Activated T-helper 2 cell treated with anti-CD3 and anti-CD28 coated beads, Interferon-gamma antibody, Interleukin-2, Interleukin-4, amounts not matched to agents 10 μg/mL and 5 μg/mL and 100 μg/mL, durations not matched to agents 14 hours and 24 hours and 36 hours (primary cell): ENCODE measurements at regions not wholly inside any gene's neighbourhood (a gene's known extent, or its start where the extent isn't known, plus 50 kb on each side); places are given as distances from the start of the nearest gene placed in this dataset.
"Not testable (repeated sequence)": the region's sequence is repeated elsewhere in the genome, so short reads cannot be mapped to it uniquely, and the experiment has no call there.

Experiments
- DNase-seq: peaks from one replicate; pipeline ENCODE4 v3.0.0; 2021; ENCODE audit warnings: low spot score
- H3K27ac Mint-ChIP-seq: one replicate; pipeline ENCODE4 v1.8.0; 2021; ENCODE audit warnings: mixed read lengths
- H3K27me3 Mint-ChIP-seq: one replicate; pipeline ENCODE4 v1.8.0; 2021; ENCODE audit warnings: low read depth, mixed read lengths
- H3K36me3 Mint-ChIP-seq: one replicate; pipeline ENCODE4 v1.8.0; 2021; ENCODE audit warnings: low read depth, mixed read lengths
- H3K4me1 Mint-ChIP-seq: one replicate; pipeline ENCODE4 v1.8.0; 2021; ENCODE audit warnings: low read depth, mixed read lengths
- H3K4me3 Mint-ChIP-seq: one replicate; pipeline ENCODE4 v1.8.0; 2021; ENCODE audit warnings: low read depth, mild to moderate bottlenecking, moderate library complexity, mixed read lengths
- H3K9me3 Mint-ChIP-seq: one replicate; pipeline ENCODE4 v1.8.0; 2021; ENCODE audit warnings: mixed read lengths
- intact Hi-C: fragments of 100-400 bp; cut with micrococcal nuclease; formaldehyde crosslinking; loops from one replicate; pipeline ENCODE4 v1.15.1; 2023

- no peak for DNase-seq
- Mint-ChIP-seq H3K4me3 (no peak overlapping the region), H3K27me3 (no peaks in the 10 kb centered on the region), H3K9me3 (no peaks in the 10 kb centered on the region), H3K27ac (no peak overlapping the region), H3K4me1 (no peaks in the 10 kb centered on the region), H3K36me3 (no peaks in the 10 kb centered on the region)
- intact Hi-C loops: no loop called here
These were observed 479.4 kb downstream of the OMA1 start for GRCh38 chr1:58067082-58067481.

- Mint-ChIP-seq H3K4me3 (no peak overlapping the region), H3K27me3 (no peaks in the 10 kb centered on the region), H3K36me3 (no peaks in the 10 kb centered on the region), H3K9me3 (no peaks in the 10 kb centered on the region), H3K4me1 (no peaks in the 10 kb centered on the region), H3K27ac (no peak overlapping the region)
- intact Hi-C loops: no loop called here
- no peak for DNase-seq
These were observed 481.0 kb downstream of the OMA1 start for GRCh38 chr1:58065520-58065919.

GRCh38 chr1:58064166-58064565 is 482.4 kb downstream of the OMA1 start:
- DNase-seq: no peak
- Mint-ChIP-seq H3K4me1 (no peaks in the 10 kb centered on the region), H3K27ac (no peak overlapping the region), H3K9me3 (no peaks in the 10 kb centered on the region), H3K4me3 (no peak overlapping the region), H3K27me3 (no peaks in the 10 kb centered on the region), H3K36me3 (no peaks in the 10 kb centered on the region)
- intact Hi-C loops: no loop called here

- no peaks in the 10 kb centered on the region for H3K4me1 Mint-ChIP-seq
- H3K4me3 Mint-ChIP-seq: no peak overlapping the region
- H3K27me3 Mint-ChIP-seq: no peaks in the 10 kb centered on the region
- H3K27ac Mint-ChIP-seq: no peak overlapping the region
- intact Hi-C loops: no loop called here
- no peak for DNase-seq
- no peaks in the 10 kb centered on the region for H3K9me3 Mint-ChIP-seq
- H3K36me3 Mint-ChIP-seq: no peaks in the 10 kb centered on the region
These were observed 483.4 kb downstream of the OMA1 start for GRCh38 chr1:58063095-58063494.

GRCh38 chr1:58062635-58063034 is 483.9 kb downstream of the OMA1 start:
- H3K4me1 Mint-ChIP-seq: no peaks in the 10 kb centered on the region
- DNase-seq: no peak
- no peak overlapping the region for H3K27ac Mint-ChIP-seq
- intact Hi-C loops: no loop called here
- H3K27me3 Mint-ChIP-seq: no peaks in the 10 kb centered on the region
- no peak overlapping the region for H3K4me3 Mint-ChIP-seq
- H3K36me3 Mint-ChIP-seq: no peaks in the 10 kb centered on the region
- H3K9me3 Mint-ChIP-seq: no peaks in the 10 kb centered on the region

GRCh38 chr1:58060559-58061170 is 485.9 kb downstream of the OMA1 start:
- Mint-ChIP-seq H3K27ac (no peak overlapping the region), H3K36me3 (no peaks in the 10 kb centered on the region), H3K4me1 (no peaks in the 10 kb centered on the region), H3K4me3 (no peak overlapping the region), H3K9me3 (no peaks in the 10 kb centered on the region), H3K27me3 (no peaks in the 10 kb centered on the region)
- no peak for DNase-seq
- intact Hi-C loops: no loop called here

- H3K27me3 Mint-ChIP-seq: no peaks in the 10 kb centered on the region
- DNase-seq: no peak
These were observed 486.7 kb downstream of the OMA1 start for GRCh38 chr1:58059789-58060188.

GRCh38 chr1:58058323-58058722 is 488.2 kb downstream of the OMA1 start:
- Mint-ChIP-seq H3K36me3 (no peaks in the 10 kb centered on the region), H3K4me3 (no peak overlapping the region), H3K27me3 (no peaks in the 10 kb centered on the region), H3K4me1 (no peaks in the 10 kb centered on the region), H3K9me3 (no peaks in the 10 kb centered on the region), H3K27ac (no peak overlapping the region)
- DNase-seq: no peak
- intact Hi-C loops: no loop called here

More at GRCh38 chr1:58059789-58060188, 486.7 kb downstream of the OMA1 start:
- no peak overlapping the region for H3K4me3 Mint-ChIP-seq
- intact Hi-C loops: no loop called here
- H3K36me3 Mint-ChIP-seq: no peaks in the 10 kb centered on the region
- H3K27ac Mint-ChIP-seq: no peak overlapping the region
- H3K9me3 Mint-ChIP-seq: no peaks in the 10 kb centered on the region
- no peaks in the 10 kb centered on the region for H3K4me1 Mint-ChIP-seq

GRCh38 chr1:58057826-58058225 is 488.7 kb downstream of the OMA1 start:
- no peak for DNase-seq
- Mint-ChIP-seq H3K9me3 (no peaks in the 10 kb centered on the region), H3K4me1 (no peaks in the 10 kb centered on the region), H3K36me3 (no peaks in the 10 kb centered on the region), H3K27ac (no peak overlapping the region), H3K27me3 (no peaks in the 10 kb centered on the region), H3K4me3 (no peak overlapping the region)
- intact Hi-C loops: no loop called here

- intact Hi-C loops, H3K4me3 Mint-ChIP-seq, H3K27ac Mint-ChIP-seq, H3K9me3 Mint-ChIP-seq, H3K4me1 Mint-ChIP-seq, DNase-seq, H3K27me3 Mint-ChIP-seq, H3K36me3 Mint-ChIP-seq: not testable (repeated sequence)
These were observed 495.3 kb downstream of the OMA1 start for GRCh38 chr1:58051187-58051586.

- Mint-ChIP-seq H3K27me3 (peaks cover under 1% of the 10 kb centered on the region), H3K27ac (no peak overlapping the region), H3K4me3 (no peak overlapping the region), H3K4me1 (no peaks in the 10 kb centered on the region), H3K9me3 (no peaks in the 10 kb centered on the region), H3K36me3 (no peaks in the 10 kb centered on the region)
- intact Hi-C loops: loop anchor here (5.0 kb wide), 1 partner anchor 1215 kb away; no protein-coding TSS in a partner anchor
- DNase-seq: no peak
These were observed 499.2 kb downstream of the OMA1 start for GRCh38 chr1:58047265-58047858.

GRCh38 chr1:58045094-58045705 is 501.3 kb downstream of the OMA1 start:
- DNase-seq: no peak
- no peaks in the 10 kb centered on the region for H3K9me3 Mint-ChIP-seq
- no peaks in the 10 kb centered on the region for H3K36me3 Mint-ChIP-seq
- peaks cover 2% of the 10 kb centered on the region for H3K27me3 Mint-ChIP-seq
- H3K4me1 Mint-ChIP-seq: no peaks in the 10 kb centered on the region
- H3K27ac Mint-ChIP-seq: no peak overlapping the region
- intact Hi-C loops: loop anchor here (5.0 kb wide), 1 partner anchor 1213 kb away; no protein-coding TSS in a partner anchor
- no peak overlapping the region for H3K4me3 Mint-ChIP-seq

GRCh38 chr1:58041621-58042020 is 504.9 kb downstream of the OMA1 start:
- Mint-ChIP-seq H3K27me3 (peaks cover 2% of the 10 kb centered on the region), H3K4me3 (no peak overlapping the region), H3K36me3 (no peaks in the 10 kb centered on the region), H3K4me1 (no peaks in the 10 kb centered on the region), H3K9me3 (no peaks in the 10 kb centered on the region), H3K27ac (no peak overlapping the region)
- no peak for DNase-seq
- intact Hi-C loops: no loop called here
